ENCODE measurements at regions not wholly inside any gene's neighbourhood (a gene's known extent, or its start where the extent isn't known, plus 50 kb on each side); places are given as distances from the start of the nearest gene placed in this dataset.

GRCh38 chr5:117337064-117337749, 762.6 kb upstream of the SEMA6A start:
- TF ChIP-seq CTCF (IDR thresholded peaks at IDR 0.05; ENCODE audit: insufficient read depth, low read depth, low read length) = no peak
- no peak for DNase-seq (ENCODE audit: low read depth)
- no peak overlapping the region for H3K4me3 ChIP-seq (ENCODE audit: low read depth, low read length)

- H3K4me3 ChIP-seq (ENCODE audit: low read depth, low read length) = no peak overlapping the region
- no peak for DNase-seq (ENCODE audit: low read depth)
- TF ChIP-seq CTCF (IDR thresholded peaks at IDR 0.05; ENCODE audit: insufficient read depth, low read depth, low read length) = no peak
Measured at GRCh38 chr5:117336208-117336607, 761.6 kb upstream of the SEMA6A start.

GRCh38 chr5:117333011-117333410, 758.4 kb upstream of the SEMA6A start:
- no peak for DNase-seq (ENCODE audit: low read depth)
- H3K4me3 ChIP-seq (ENCODE audit: low read depth, low read length) = no peak overlapping the region
- no peak for TF ChIP-seq CTCF (IDR thresholded peaks at IDR 0.05; ENCODE audit: insufficient read depth, low read depth, low read length)

- no peak overlapping the region for H3K4me3 ChIP-seq (ENCODE audit: low read depth, low read length)
- no peak for TF ChIP-seq CTCF (IDR thresholded peaks at IDR 0.05; ENCODE audit: insufficient read depth, low read depth, low read length)
- DNase-seq (ENCODE audit: low read depth) = no peak
Measured at GRCh38 chr5:117332341-117332740, 757.7 kb upstream of the SEMA6A start.

GRCh38 chr5:117327511-117327910, 752.9 kb upstream of the SEMA6A start:
- no peak overlapping the region for H3K4me3 ChIP-seq (ENCODE audit: low read depth, low read length)
- no peak for TF ChIP-seq CTCF (IDR thresholded peaks at IDR 0.05; ENCODE audit: insufficient read depth, low read depth, low read length)
- DNase-seq (ENCODE audit: low read depth) = no peak

- H3K4me3 ChIP-seq (ENCODE audit: low read depth, low read length) = no peak overlapping the region
- DNase-seq (ENCODE audit: low read depth) = no peak
- TF ChIP-seq CTCF (IDR thresholded peaks at IDR 0.05; ENCODE audit: insufficient read depth, low read depth, low read length) = no peak
Measured at GRCh38 chr5:117326997-117327396, 752.4 kb upstream of the SEMA6A start.

GRCh38 chr5:117318528-117318927, 743.9 kb upstream of the SEMA6A start:
- DNase-seq (ENCODE audit: low read depth) = no peak
- H3K4me3 ChIP-seq (ENCODE audit: low read depth, low read length) = no peak overlapping the region
- TF ChIP-seq CTCF (IDR thresholded peaks at IDR 0.05; ENCODE audit: insufficient read depth, low read depth, low read length) = no peak
